PFSK-1 (cell line): ENCODE measurements at regions not wholly inside any gene's neighbourhood (a gene's known extent, or its start where the extent isn't known, plus 50 kb on each side); places are given as distances from the start of the nearest gene placed in this dataset.

Experiments used
- FOXP2 ChIP-seq: optimal IDR thresholded peaks from 2 replicates; pipeline ENCODE3; 2011; ENCODE audit warnings: borderline replicate concordance, control low read depth, inconsistent platforms; ENCODE audit not compliant: insufficient read depth; ENCODE audit errors: extremely low read length, extremely low read depth
- POLR2AphosphoS5 ChIP-seq: IDR thresholded peaks from 2 replicates; pipeline ENCODE4 v1.6.1; 2012; ENCODE audit warnings: low read depth, mild to moderate bottlenecking, control low read depth, low read length, moderate library complexity
- SIN3A ChIP-seq: IDR thresholded peaks from 2 replicates; pipeline ENCODE4 v1.6.1; 2012; ENCODE audit warnings: mild to moderate bottlenecking, low read length, moderate library complexity, borderline replicate concordance; ENCODE audit not compliant: insufficient read depth
- TAF1 ChIP-seq: IDR thresholded peaks from 2 replicates; pipeline ENCODE4 v1.6.1; 2012; ENCODE audit warnings: low read length, control low read depth, borderline replicate concordance; ENCODE audit not compliant: insufficient read depth
- TF ChIP-seq, protein P1 (sequence below), 2 experiments: IDR thresholded peaks; 2 replicates each; pipeline versions ENCODE4 v1.6.1 to v1.8.0; 2011 to 2012; ENCODE audit warnings: low read depth in 2 of 2, low read length in 2 of 2, control low read depth in 1 of 2, inconsistent platforms in 1 of 2, mild to moderate bottlenecking in 1 of 2, moderate library complexity in 1 of 2; ENCODE audit not compliant: insufficient read depth in 1 of 2

- TF ChIP-seq, protein P1, sequence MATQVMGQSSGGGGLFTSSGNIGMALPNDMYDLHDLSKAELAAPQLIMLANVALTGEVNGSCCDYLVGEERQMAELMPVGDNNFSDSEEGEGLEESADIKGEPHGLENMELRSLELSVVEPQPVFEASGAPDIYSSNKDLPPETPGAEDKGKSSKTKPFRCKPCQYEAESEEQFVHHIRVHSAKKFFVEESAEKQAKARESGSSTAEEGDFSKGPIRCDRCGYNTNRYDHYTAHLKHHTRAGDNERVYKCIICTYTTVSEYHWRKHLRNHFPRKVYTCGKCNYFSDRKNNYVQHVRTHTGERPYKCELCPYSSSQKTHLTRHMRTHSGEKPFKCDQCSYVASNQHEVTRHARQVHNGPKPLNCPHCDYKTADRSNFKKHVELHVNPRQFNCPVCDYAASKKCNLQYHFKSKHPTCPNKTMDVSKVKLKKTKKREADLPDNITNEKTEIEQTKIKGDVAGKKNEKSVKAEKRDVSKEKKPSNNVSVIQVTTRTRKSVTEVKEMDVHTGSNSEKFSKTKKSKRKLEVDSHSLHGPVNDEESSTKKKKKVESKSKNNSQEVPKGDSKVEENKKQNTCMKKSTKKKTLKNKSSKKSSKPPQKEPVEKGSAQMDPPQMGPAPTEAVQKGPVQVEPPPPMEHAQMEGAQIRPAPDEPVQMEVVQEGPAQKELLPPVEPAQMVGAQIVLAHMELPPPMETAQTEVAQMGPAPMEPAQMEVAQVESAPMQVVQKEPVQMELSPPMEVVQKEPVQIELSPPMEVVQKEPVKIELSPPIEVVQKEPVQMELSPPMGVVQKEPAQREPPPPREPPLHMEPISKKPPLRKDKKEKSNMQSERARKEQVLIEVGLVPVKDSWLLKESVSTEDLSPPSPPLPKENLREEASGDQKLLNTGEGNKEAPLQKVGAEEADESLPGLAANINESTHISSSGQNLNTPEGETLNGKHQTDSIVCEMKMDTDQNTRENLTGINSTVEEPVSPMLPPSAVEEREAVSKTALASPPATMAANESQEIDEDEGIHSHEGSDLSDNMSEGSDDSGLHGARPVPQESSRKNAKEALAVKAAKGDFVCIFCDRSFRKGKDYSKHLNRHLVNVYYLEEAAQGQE (IDR thresholded peaks at IDR 0.05; ENCODE audit: insufficient read depth in 1 of 2, low read depth in 2 of 2, low read length in 2 of 2) = no peak
- no peak for TF ChIP-seq FOXP2
- no peak for TF ChIP-seq POLR2AphosphoS5
- no peak for TF ChIP-seq TAF1
- no peak for TF ChIP-seq SIN3A
Measured at GRCh38 chr16:73315645-73316044, 267.7 kb upstream of the ZFHX3 start.

GRCh38 chr16:73313950-73314349, 266.0 kb upstream of the ZFHX3 start:
- TF ChIP-seq POLR2AphosphoS5 (no peak), FOXP2 (no peak), TAF1 (no peak), SIN3A (no peak)
- TF ChIP-seq, protein P1 (IDR thresholded peaks at IDR 0.05; ENCODE audit: insufficient read depth in 1 of 2, low read depth in 2 of 2, low read length in 2 of 2) = no peak

- TF ChIP-seq TAF1 (no peak), SIN3A (no peak), FOXP2 (no peak), POLR2AphosphoS5 (no peak)
- TF ChIP-seq, protein P1 (IDR thresholded peaks at IDR 0.05; ENCODE audit: insufficient read depth in 1 of 2, low read depth in 2 of 2, low read length in 2 of 2) = no peak
Measured at GRCh38 chr16:73311857-73312723, 264.2 kb upstream of the ZFHX3 start.

GRCh38 chr16:73308771-73309170, 260.8 kb upstream of the ZFHX3 start:
- no peak for TF ChIP-seq POLR2AphosphoS5

DNA sequence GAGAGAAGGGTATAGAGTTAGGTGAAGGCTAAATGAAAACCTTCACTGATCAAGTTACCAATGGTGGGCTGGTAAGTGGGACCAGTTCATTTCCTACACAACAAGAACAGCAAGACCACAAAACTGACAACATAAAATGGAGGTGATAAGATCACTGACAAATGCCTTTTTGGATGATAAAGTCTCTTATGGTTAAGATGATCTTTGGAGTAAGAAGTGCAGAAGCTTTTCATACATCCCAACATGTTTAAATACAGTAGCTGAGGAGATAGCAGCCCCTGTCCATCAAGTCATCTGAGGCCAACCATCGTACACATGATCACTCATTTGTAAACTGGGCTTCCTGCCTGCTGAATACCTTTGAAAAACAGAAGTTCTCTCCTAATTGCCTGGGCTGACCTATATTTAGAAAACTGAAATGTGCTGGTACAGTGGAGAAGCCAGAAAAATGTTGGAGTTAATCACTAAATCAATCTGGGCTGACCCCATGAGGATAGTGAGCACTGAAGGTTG, 259.0 kb upstream of the ZFHX3 start:
- TF ChIP-seq, protein P1 (IDR thresholded peaks at IDR 0.05; ENCODE audit: insufficient read depth in 1 of 2, low read depth in 2 of 2, low read length in 2 of 2) = no peak
- TF ChIP-seq SIN3A (no peak), FOXP2 (no peak), TAF1 (no peak), POLR2AphosphoS5 (no peak)
